ENCODE measurements at regions not wholly inside any gene's neighbourhood (a gene's known extent, or its start where the extent isn't known, plus 50 kb on each side); places are given as distances from the start of the nearest gene placed in this dataset.

DNA sequence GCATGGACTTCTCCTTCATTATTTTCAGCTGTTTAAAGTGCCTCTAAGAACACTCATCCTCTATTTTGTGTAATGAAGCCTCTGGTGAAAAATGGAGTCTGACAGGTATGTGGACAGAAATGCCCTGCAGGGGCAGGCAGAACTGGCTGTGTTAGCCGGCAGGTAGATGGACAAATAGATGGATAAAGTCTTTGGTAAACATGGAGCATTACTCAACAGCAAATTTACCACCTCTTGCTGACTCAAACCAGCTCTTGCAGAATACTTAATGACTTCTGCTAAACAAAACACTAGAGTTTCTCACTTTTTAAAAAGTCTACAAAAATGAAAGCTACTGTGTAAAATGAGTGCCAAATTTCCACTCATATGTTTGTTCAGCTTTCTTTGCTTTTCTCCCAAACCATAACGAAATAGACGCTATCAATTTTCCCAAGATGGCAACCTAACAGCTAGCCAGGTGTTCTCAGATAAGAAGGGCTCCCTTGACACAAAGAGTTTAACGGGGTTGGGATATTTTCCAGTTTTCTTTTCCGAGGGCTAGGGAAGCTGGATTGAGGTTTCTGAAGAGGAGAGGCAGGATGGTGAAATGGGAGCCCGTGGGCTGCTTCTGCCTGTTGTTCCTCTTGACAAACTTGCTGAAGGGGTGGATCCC is 71.9 kb upstream of the HABP2 start:
- no peak for TF ChIP-seq EZH2 (IDR thresholded peaks at IDR 0.05; ENCODE audit: low read length, missing control alignments)
- TF ChIP-seq, protein P1, sequence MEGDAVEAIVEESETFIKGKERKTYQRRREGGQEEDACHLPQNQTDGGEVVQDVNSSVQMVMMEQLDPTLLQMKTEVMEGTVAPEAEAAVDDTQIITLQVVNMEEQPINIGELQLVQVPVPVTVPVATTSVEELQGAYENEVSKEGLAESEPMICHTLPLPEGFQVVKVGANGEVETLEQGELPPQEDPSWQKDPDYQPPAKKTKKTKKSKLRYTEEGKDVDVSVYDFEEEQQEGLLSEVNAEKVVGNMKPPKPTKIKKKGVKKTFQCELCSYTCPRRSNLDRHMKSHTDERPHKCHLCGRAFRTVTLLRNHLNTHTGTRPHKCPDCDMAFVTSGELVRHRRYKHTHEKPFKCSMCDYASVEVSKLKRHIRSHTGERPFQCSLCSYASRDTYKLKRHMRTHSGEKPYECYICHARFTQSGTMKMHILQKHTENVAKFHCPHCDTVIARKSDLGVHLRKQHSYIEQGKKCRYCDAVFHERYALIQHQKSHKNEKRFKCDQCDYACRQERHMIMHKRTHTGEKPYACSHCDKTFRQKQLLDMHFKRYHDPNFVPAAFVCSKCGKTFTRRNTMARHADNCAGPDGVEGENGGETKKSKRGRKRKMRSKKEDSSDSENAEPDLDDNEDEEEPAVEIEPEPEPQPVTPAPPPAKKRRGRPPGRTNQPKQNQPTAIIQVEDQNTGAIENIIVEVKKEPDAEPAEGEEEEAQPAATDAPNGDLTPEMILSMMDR (conservative IDR thresholded peaks at IDR 0.05 in 1 of 2, IDR thresholded peaks at IDR 0.05 in 1 of 2; ENCODE audit: low read depth in 1 of 2, low read length in 2 of 2): no peak

All from fibroblast of lung (primary cell).